IMR-90 (cell line): ENCODE measurements at regions not wholly inside any gene's neighbourhood (a gene's known extent, or its start where the extent isn't known, plus 50 kb on each side); places are given as distances from the start of the nearest gene placed in this dataset.

ENCODE experiments used
- ATAC-seq: fragments of 200-7000 bp; cut with Tn5 transposase; 2 replicates; pipeline ENCODE4 v1.9.1; 2020; ENCODE audit warnings: low read depth, mild to moderate bottlenecking, moderate library complexity
- BruUV-seq: library from RNA; stranded (reverse); fragments of 400-500 nt; replicated peaks from 2 replicates; lab custom pipeline; 2021; lab: Mats Ljungman, UMichigan
- CTCF ChIA-PET: fragments of 300-600 bp; formaldehyde crosslinking; extraction: SDS; loops from one replicate; lab custom pipeline; 2021; ENCODE audit warnings: antibody characterized with exemption; lab: Yijun Ruan, JAX
- POLR2A ChIA-PET: fragments of 300-600 bp; sonication (Branson Sonifier 250); formaldehyde crosslinking; loops from one replicate; lab custom pipeline; 2022; ENCODE audit warnings: antibody characterized with exemption; ENCODE audit not compliant: unreplicated experiment; lab: Charles Lee
- DNase-seq: peaks from one replicate; pipeline ENCODE4 v3.0.0; 2013
- H2AFZ ChIP-seq: replicated peaks from 2 replicates; pipeline ENCODE3; 2013; ENCODE audit warnings: low read length, mild to moderate bottlenecking; ENCODE audit not compliant: poor library complexity
- H2AK5ac ChIP-seq: 2 replicates; pipeline ENCODE4 v1.6.1; 2013; ENCODE audit warnings: low read depth, low read length, inconsistent platforms
- H2AK9ac ChIP-seq: replicated peaks from 2 replicates; pipeline ENCODE3; 2013; ENCODE audit warnings: mild to moderate bottlenecking, low read depth, low read length, moderate library complexity; ENCODE audit not compliant: poor library complexity
- H2BK120ac ChIP-seq: 2 replicates; pipeline ENCODE4 v1.6.1; 2013; ENCODE audit warnings: low read depth, low read length, inconsistent platforms
- H2BK15ac ChIP-seq: 3 replicates; pipeline ENCODE4 v1.6.1; 2013; ENCODE audit warnings: low read depth, low read length, inconsistent platforms
- H2BK20ac ChIP-seq: 2 replicates; pipeline ENCODE4 v1.6.1; 2013; ENCODE audit warnings: low read depth, mild to moderate bottlenecking, inconsistent platforms, low read length, moderate library complexity
- H2BK5ac ChIP-seq: 2 replicates; pipeline ENCODE4 v1.6.1; 2013; ENCODE audit warnings: mild to moderate bottlenecking, low read depth, low read length, inconsistent platforms; ENCODE audit not compliant: poor library complexity, severe bottlenecking
- H3K14ac ChIP-seq: replicated peaks from 2 replicates; pipeline ENCODE4 v1.6.1; 2013; ENCODE audit warnings: low read depth, low read length, inconsistent platforms
- H3K18ac ChIP-seq: 2 replicates; pipeline ENCODE4 v1.6.1; 2013; ENCODE audit warnings: low read depth, low read length, control low read depth
- H3K23ac ChIP-seq: 2 replicates; pipeline ENCODE4 v1.6.1; 2013; ENCODE audit warnings: low read depth, low read length, inconsistent platforms
- H3K27ac ChIP-seq: 2 replicates; pipeline ENCODE4 v1.5.1; 2013; ENCODE audit warnings: mild to moderate bottlenecking, control low read depth, low read length; ENCODE audit not compliant: insufficient read depth
- H3K27me3 ChIP-seq: 2 replicates; pipeline ENCODE4 v1.6.1; 2013; ENCODE audit warnings: low read length; ENCODE audit not compliant: control insufficient read depth, insufficient read depth
- H3K36me3 ChIP-seq: 2 replicates; pipeline ENCODE4 v1.6.1; 2013; ENCODE audit warnings: low read length, mixed read lengths; ENCODE audit not compliant: control insufficient read depth, insufficient read depth
- H3K4ac ChIP-seq: 2 replicates; pipeline ENCODE4 v1.6.1; 2013; ENCODE audit warnings: low read depth, low read length, inconsistent platforms
- H3K4me1 ChIP-seq: 2 replicates; pipeline ENCODE4 v1.6.1; 2013; ENCODE audit warnings: low read length, mixed read lengths; ENCODE audit not compliant: control insufficient read depth, insufficient read depth
- H3K4me2 ChIP-seq: 2 replicates; pipeline ENCODE4 v1.6.1; 2013; ENCODE audit warnings: low read depth, mild to moderate bottlenecking, control low read depth, low read length, moderate library complexity
- H3K4me3 ChIP-seq: 2 replicates; pipeline ENCODE4 v1.5.1; 2013; ENCODE audit warnings: low read depth, mild to moderate bottlenecking, control low read depth, low read length, moderate library complexity; ENCODE audit not compliant: insufficient read depth
- H3K56ac ChIP-seq: 2 replicates; pipeline ENCODE4 v1.6.1; 2013; ENCODE audit warnings: low read length, inconsistent platforms; ENCODE audit not compliant: insufficient read depth; ENCODE audit errors: extremely low read depth
- H3K79me1 ChIP-seq, 2 experiments: 2 replicates each; pipeline ENCODE4 v1.6.1; 2013; ENCODE audit warnings: low read length in 2 of 2, inconsistent platforms in 1 of 2, low read depth in 1 of 2
- H3K9ac ChIP-seq: 2 replicates; pipeline ENCODE4 v1.6.1; 2013; ENCODE audit warnings: low read depth, low read length, control low read depth
- H3K9me1 ChIP-seq: 2 replicates; pipeline ENCODE4 v1.6.1; 2013; ENCODE audit warnings: low read length, inconsistent platforms; ENCODE audit not compliant: insufficient read depth
- H3K9me3 ChIP-seq: 2 replicates; pipeline ENCODE4 v1.6.1; 2013; ENCODE audit warnings: low read length; ENCODE audit not compliant: control insufficient read depth, insufficient read depth
- H4K20me1 ChIP-seq: 2 replicates; pipeline ENCODE4 v1.6.1; 2013; ENCODE audit warnings: low read length, inconsistent platforms; ENCODE audit not compliant: insufficient read depth
- H4K5ac ChIP-seq: 2 replicates; pipeline ENCODE4 v1.6.1; 2013; ENCODE audit warnings: mild to moderate bottlenecking, low read depth, low read length, control low read depth
- H4K8ac ChIP-seq, 2 experiments: 2 replicates each; pipeline ENCODE4 v1.6.1; 2013; ENCODE audit warnings: low read depth in 2 of 2, low read length in 2 of 2, control low read depth in 1 of 2, inconsistent platforms in 1 of 2
- H4K91ac ChIP-seq: 2 replicates; pipeline ENCODE4 v1.6.1; 2013; ENCODE audit warnings: low read depth, low read length, inconsistent platforms; ENCODE audit not compliant: insufficient read depth
- CEBPB ChIP-seq: IDR thresholded peaks from 2 replicates; pipeline ENCODE4 v1.6.1; 2012; ENCODE audit warnings: low read depth, low read length, improper control_type of control experiment
- CHD1 ChIP-seq: IDR thresholded peaks from 2 replicates; pipeline ENCODE4 v1.6.1; 2012; ENCODE audit warnings: low read depth, low read length, improper control_type of control experiment
- MAFK ChIP-seq: IDR thresholded peaks from 2 replicates; pipeline ENCODE4 v1.6.1; 2012; ENCODE audit warnings: low read depth, low read length, improper control_type of control experiment
- NFE2L2 ChIP-seq: fragments of 150-350 bp; IDR thresholded peaks from 2 replicates; pipeline ENCODE4 v1.6.1; 2016; ENCODE audit warnings: low read depth, mild to moderate bottlenecking, low read length
- RCOR1 ChIP-seq: IDR thresholded peaks from 2 replicates; pipeline ENCODE4 v1.6.1; 2012; ENCODE audit warnings: mild to moderate bottlenecking, low read length, improper control_type of control experiment; ENCODE audit not compliant: insufficient replicate concordance
- SMC3 ChIP-seq: fragments of 150-350 bp; IDR thresholded peaks from 2 replicates; pipeline ENCODE4 v1.6.1; 2016; ENCODE audit warnings: low read depth, mild to moderate bottlenecking, antibody characterized with exemption, low read length, moderate library complexity
- USF2 ChIP-seq: fragments of 150-350 bp; IDR thresholded peaks from 2 replicates; pipeline ENCODE4 v1.6.1; 2017; ENCODE audit warnings: mild to moderate bottlenecking, antibody characterized with exemption, low read length, low read depth
- WGBS, 2 experiments: methylation state at CpG; one replicate each; pipeline versions ENCODE4 v1.1.5 to v1.1.7; 2013; ENCODE audit warnings: missing lambda C conversion rate in 2 of 2; ENCODE audit not compliant: insufficient read length in 1 of 2; ENCODE audit errors: extremely low coverage in 2 of 2; 5-methylcytosine and 5-hydroxymethylcytosine counted together
- dilution Hi-C: fragments of 300-500 bp; cut with HindIII; formaldehyde crosslinking; loops from one replicate; pipeline ENCODE4 v1.14.3; 2018; ENCODE audit warnings: low sequenced_read_pairs; ENCODE audit not compliant: unreplicated experiment
- in situ Hi-C: fragments of 300-500 bp; cut with MboI; formaldehyde crosslinking; loops from 3 replicates; pipeline ENCODE4 v1.14.3; 2019; ENCODE audit warnings: low sequenced_read_pairs, inconsistent platforms, mixed read lengths
- intact Hi-C: fragments of 100-400 bp; cut with micrococcal nuclease; formaldehyde crosslinking; loops from 2 replicates; pipeline ENCODE4 v1.10.0; 2022
- TF ChIP-seq, protein P1 (sequence below): conservative IDR thresholded peaks from 2 replicates; pipeline ENCODE4 v1.5.1; 2012; ENCODE audit warnings: mild to moderate bottlenecking, low read depth, low read length, improper control_type of control experiment

- H3K4me2 ChIP-seq: no peak overlapping the region
- no peak overlapping the region for H3K14ac ChIP-seq
- no peak overlapping the region for H3K18ac ChIP-seq
- H2BK5ac ChIP-seq: no peak overlapping the region
- H3K9me1 ChIP-seq: no peaks in the 10 kb centered on the region
- no CpG with 5 or more reads among the region's 6 CpGs for WGBS, 2 experiments
- no peak overlapping the region for H2BK15ac ChIP-seq
- no peak overlapping the region for H2BK20ac ChIP-seq
- ChIA-PET POLR2A (no interaction called here), CTCF (no interaction called here)
- H4K8ac ChIP-seq: no peak overlapping the region
- no peaks in the 10 kb centered on the region for H3K36me3 ChIP-seq
- no peak overlapping the region for H3K56ac ChIP-seq
- intact Hi-C loops (no loop called here), dilution Hi-C loops (no loop called here), in situ Hi-C loops (no loop called here)
- no peak overlapping the region for H2BK120ac ChIP-seq
- H3K9me3 ChIP-seq: no peaks in the 10 kb centered on the region
- no peak overlapping the region for H2AFZ ChIP-seq
- H3K9ac ChIP-seq: no peak overlapping the region
- no peaks in the 10 kb centered on the region for H3K79me1 ChIP-seq
- H3K27me3 ChIP-seq: 0 out of 2 replicates have a peak, but pooled peaks cover 2% of the 10 kb centered on the region
- no TSS peak for BruUV-seq
- no peak overlapping the region for H3K4me3 ChIP-seq
- no peak overlapping the region for H3K23ac ChIP-seq
- peaks cover 2% of the 10 kb centered on the region; the same call in 1 of the 2 replicates for H3K4me1 ChIP-seq
- no peak overlapping the region for H2AK5ac ChIP-seq
- H2AK9ac ChIP-seq: no peak overlapping the region
- H4K20me1 ChIP-seq: no peaks in the 10 kb centered on the region
- H3K27ac ChIP-seq: no peak overlapping the region
- no peak for TF ChIP-seq USF2
- no peak for TF ChIP-seq NFE2L2
- no peak for TF ChIP-seq RCOR1
- TF ChIP-seq, protein P1, sequence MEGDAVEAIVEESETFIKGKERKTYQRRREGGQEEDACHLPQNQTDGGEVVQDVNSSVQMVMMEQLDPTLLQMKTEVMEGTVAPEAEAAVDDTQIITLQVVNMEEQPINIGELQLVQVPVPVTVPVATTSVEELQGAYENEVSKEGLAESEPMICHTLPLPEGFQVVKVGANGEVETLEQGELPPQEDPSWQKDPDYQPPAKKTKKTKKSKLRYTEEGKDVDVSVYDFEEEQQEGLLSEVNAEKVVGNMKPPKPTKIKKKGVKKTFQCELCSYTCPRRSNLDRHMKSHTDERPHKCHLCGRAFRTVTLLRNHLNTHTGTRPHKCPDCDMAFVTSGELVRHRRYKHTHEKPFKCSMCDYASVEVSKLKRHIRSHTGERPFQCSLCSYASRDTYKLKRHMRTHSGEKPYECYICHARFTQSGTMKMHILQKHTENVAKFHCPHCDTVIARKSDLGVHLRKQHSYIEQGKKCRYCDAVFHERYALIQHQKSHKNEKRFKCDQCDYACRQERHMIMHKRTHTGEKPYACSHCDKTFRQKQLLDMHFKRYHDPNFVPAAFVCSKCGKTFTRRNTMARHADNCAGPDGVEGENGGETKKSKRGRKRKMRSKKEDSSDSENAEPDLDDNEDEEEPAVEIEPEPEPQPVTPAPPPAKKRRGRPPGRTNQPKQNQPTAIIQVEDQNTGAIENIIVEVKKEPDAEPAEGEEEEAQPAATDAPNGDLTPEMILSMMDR: no peak
- no peak for TF ChIP-seq MAFK
- TF ChIP-seq CEBPB: no peak
- no peak for TF ChIP-seq CHD1
- no peak for TF ChIP-seq SMC3
- DNase-seq (no peak), ATAC-seq (no peak)
- no peak overlapping the region for H3K4ac ChIP-seq
- H4K91ac ChIP-seq: no peak overlapping the region
- no peak overlapping the region for H4K5ac ChIP-seq
These were observed 112.2 kb downstream of the SKIDA1 start for GRCh38 chr10:21413268-21413667.
